Frontal cortex (tissue), 3 donors: ENCODE measurements at regions not wholly inside any gene's neighbourhood (a gene's known extent, or its start where the extent isn't known, plus 50 kb on each side); places are given as distances from the start of the nearest gene placed in this dataset.

Experiments
- DNase-seq, 2 donors: peaks; one replicate each; pipeline ENCODE4 v3.0.0; 2012; ENCODE audit warnings: low spot score in 2 of 2
- FAIRE-seq: peaks from 2 replicates; lab custom pipeline; 2012; peaks lifted over from hg19 to GRCh38; lab: Jason Lieb, UNC
- donor health status: control.
- donor health status: control.
- donor health status: control.

DNA sequence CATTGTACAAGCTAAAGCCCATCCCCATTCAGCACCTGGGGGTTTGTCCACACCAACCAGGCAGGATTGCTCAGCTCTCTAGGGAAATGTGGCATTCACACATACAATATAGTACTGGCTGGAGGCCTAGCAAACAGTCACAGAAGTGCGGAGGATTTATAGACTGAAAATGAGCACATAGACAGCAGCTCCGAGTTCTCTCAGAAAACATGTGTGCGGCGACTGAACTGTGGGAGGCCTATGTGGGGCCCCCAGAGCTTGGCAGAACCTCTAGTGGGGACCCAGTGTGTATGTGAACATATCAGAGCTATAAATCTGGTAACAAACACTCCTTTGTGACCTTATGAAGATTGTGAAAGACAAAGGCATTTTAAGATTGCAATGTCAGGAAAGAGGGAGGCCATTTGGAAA, 431.1 kb downstream of the DTWD2 start:
- DNase-seq (no peak), FAIRE-seq (no peak)

DNA sequence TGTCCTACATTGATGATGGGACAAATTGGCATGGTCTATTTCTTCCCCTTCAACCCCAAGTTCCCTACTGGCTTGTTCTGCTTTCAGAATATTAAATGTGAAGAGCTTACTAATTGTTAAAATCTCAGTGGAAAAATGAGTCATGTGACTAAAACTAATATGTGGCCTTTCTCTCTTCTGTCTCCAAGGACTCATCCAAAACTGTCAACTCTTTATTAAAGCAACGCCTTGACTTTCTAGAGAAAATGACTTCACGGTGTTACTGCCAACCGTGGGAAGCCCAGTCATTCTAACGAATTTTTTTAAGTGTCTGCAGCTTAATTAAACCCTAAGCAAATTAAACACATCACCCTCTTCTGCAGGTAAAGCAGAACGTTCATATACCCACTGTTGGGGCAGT, 431.6 kb downstream of the DTWD2 start:
- FAIRE-seq (no peak), DNase-seq (no peak)

DNA sequence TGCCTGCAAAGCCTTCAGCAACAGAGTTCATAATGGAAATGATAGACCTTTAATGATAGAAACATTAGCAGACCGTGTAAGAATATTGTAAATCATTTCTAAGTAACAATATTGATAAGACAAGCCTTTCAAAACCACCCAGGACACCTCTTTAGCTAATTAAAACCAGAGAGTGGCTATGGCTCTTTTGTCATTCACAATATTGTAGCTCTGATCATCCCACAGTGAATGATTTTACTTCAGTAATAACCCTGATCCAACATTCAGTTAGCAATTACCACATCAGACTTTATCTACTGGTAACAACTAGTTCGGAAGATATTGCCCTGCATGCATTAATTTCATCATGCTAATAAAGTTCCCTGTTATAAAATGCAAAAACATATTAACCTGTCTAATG, 432.6 kb downstream of the DTWD2 start:
- no peak for FAIRE-seq

DNA sequence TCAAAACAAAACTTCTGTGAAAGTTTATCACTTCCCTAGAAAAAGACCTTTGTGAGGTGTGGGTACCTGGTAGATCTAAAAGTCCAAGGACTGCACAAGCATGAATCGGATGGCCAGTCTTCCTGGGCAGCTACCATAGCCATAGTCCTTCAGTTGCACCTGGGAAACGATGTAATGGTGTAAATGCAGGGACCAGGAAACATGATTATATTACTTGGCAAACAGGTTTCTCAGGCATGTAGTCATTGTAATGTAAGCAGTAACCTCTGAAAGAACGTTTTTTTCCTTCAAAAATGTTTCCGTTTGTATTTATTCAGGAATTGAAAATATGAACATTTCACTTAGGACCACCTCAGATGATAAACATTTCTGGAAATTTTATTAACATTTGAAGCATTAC, 433.4 kb downstream of the DTWD2 start:
- FAIRE-seq: no peak
- no peak for DNase-seq

More for the DNA sequence above, 432.6 kb downstream of the DTWD2 start:
- DNase-seq: no peak

DNA sequence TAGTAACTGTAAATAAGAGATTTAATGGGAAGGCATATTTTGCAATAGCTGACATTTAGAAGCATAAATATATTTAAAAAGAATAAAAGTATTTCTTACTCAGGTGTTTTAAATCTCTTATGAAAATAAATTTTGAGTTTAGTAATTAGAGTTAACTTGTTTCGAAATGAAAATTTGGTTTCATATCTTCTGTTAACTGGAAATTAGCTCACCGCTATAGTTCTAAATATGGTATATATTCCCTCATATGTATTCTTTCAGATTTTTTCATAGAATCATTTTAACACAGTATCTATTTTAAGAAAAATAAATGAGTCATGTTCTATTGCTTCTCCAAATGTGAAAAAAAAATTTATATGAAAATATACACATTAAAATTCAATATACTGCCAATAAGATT, 434.1 kb downstream of the DTWD2 start:
- FAIRE-seq (peak; percentile 8), DNase-seq (no peak)

DNA sequence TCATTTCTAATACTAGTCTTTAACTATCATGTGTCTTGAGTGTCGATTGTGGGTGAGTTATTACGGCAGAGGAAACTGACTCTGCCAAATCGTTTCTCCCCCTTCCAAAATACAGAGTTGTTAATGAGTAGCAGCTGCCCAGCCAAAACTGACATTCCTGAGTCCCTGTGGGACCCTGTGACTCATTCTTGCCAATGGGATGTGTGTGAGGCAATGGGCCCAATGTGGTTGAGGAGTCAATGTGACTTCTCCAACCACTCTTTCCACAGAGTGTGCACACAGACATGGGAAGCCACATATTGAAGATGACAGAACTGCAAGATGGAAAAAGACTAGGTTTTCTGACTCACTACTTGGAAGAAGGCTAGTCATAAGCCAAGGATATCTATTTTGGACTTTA, 434.7 kb downstream of the DTWD2 start:
- DNase-seq (no peak), FAIRE-seq (no peak)

DNA sequence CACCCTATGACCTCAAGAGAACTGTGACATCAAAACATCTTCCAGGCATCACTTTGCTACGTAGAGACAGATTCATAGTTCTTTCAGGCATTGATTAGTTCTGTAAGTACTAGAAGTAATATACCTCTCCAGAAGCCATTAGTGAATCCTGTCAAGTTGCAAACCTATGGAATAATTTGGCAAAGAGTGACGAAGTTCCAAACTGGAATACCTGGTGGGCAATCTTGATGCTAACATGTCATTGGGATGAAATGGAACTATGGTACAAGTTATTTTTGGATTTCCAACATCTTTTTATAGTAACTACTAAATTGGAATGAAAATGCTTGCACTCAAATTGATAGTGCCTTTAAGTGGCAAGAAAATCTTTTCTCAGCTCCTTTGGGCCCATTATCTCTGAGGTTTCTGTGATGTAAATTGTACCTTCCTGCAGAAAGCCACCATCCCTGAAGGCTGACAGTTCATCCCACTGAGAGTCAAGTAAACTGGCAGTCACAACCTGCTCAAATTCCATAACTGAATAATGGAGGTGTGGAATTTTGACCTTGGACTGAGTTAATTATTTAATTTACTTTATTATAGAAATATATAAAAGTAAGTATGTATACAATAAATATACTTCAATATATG, 435.5 kb downstream of the DTWD2 start:
- DNase-seq: no peak
- no peak for FAIRE-seq

DNA sequence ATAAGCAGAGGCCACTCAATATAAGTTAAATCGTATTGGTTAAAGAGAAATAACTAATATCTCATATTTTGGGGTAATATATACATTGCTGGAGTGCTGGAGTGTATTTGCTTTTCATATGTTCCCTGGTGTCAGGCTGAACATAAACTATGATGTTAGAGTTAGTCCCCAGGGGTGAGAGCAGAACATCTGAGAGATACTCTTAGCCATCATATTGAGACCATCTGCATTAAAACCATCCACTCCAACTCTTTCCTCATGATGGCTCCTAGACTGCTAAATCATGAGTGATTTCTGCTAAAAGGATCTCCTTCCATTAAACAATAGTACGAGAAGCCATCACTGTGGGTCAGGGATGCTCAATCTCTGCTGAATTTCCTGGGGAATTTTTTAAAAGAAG, 436.2 kb downstream of the DTWD2 start:
- no peak for FAIRE-seq

DNA sequence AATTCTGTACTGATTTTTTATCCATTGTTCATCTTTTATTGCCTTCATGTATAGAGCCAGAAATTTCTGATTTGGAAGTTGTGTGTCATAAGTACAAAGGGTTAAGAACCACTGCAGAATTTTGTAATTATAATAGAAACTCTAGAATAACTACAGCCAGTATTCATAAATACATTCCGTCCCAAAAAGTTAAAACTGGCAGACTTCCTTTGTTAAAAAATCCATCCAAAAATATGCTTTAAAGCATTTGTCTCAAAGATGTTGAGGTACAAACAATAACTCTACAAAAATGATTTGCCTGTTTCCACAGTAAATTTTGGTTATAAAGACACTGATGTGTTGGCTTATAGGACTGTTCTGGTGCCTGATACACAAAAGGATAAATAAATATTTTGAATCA, 436.6 kb downstream of the DTWD2 start:
- FAIRE-seq: no peak

More for the DNA sequence above, 436.2 kb downstream of the DTWD2 start:
- DNase-seq: no peak

DNA sequence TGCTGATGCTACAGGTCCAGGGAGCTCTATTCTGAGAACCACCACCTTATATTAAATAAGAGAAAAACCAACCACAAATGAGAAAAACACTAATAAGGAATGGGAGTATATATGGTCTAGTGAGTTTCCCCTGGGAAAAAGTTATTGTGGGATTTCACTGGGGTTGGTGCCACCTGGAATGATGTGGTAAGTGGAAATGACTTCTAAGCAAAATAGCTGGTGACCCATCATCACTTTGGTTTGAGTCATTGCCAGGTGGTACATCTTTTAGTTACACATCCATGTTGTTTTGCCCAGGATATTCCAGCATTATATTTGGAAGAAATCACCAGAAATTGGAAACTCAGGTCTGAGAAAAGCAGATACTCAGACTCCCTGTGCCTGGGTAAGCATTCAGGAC, 437.3 kb downstream of the DTWD2 start:
- FAIRE-seq: no peak
- no peak for DNase-seq

More for the DNA sequence above, 436.6 kb downstream of the DTWD2 start:
- DNase-seq: no peak

DNA sequence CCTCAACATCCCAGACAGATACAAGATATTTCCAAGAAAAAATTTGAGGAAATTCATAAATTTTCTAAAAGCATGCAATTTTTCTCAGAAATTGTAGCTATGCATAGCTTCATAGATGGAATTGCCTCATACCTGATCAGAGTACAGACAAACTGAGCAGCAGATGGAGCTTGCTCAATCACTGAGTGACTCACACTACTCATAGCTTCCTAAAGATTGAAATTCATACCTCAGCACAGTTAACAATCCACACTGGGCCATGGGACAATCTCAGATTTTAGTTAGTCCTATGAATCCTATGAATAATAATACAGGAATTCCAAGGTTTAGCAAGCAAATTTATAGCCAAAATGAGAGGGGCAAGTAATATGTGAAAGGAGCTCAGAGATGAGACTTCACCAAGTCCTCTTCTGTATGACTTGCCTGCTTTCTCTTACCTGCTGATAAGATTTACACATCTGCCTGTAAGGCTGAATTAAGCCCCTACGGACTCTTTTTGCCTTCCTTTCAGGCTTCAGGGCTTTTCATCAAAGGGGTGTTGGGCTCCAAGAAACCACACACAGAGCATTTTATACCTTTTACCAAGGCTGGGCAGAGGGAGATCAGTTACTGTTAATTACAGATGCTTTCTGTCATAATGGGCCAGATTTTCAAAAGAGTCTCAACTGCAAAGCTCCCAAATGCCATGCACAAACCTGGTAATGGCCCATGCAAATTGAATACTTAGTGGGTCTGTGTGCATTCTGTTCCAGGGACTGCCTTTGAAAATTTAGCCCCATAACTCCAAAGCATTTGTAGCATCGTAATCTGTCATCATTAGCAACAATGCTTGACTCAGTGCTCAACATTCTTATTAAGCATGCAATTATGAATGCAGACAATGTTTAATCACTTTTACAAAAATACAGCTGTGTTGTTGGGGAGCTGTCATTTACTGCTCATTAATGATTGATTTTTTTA, 439.3 kb downstream of the DTWD2 start:
- DNase-seq (no peak), FAIRE-seq (no peak)

DNA sequence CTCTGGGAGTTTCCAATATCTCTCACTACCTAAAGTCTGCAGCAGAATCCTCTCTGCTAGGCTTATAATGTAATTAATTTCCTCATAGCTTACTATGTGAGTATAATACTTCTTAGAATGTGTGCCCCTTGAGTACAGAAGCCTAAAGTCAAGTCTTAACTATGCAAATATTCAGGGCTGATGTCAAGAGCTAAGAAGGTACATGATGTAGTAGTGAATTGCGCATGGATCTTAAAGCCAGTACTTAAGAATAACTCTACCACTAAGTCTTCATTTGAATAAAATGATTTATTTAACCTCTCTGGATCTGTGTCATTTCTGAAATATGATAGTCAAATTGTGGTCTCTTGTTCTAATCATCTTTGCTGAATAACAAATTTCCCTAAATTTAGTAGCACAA, 442.9 kb downstream of the DTWD2 start:
- DNase-seq: no peak
- no peak for FAIRE-seq

DNA sequence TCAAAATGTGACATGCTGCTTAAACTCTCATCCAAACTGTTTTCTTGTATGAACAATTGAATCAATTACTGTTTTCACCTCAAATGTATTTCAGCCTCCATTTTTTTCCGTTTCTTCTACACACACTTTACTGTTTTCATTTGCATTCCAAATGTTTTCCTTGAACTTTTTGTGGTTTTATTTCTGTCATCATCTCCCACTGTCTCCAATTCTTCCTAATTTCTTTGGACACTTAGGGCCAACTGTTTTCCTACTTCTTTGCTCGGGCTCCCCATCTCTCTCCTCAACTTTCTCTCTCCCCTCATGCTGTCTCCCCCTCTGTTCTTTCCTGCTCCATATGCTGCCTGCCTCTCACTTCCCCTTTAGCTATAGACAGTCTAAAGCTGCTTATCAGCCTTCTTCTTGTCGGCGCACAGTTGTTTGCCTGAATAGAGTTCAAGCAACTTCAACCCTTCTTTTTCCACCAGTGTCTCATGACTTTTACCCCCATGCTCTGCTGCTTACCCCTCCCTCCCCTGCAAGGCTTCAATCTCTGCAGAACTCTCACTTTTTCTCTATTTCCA, 443.4 kb downstream of the DTWD2 start:
- FAIRE-seq (no peak), DNase-seq (no peak)

DNA sequence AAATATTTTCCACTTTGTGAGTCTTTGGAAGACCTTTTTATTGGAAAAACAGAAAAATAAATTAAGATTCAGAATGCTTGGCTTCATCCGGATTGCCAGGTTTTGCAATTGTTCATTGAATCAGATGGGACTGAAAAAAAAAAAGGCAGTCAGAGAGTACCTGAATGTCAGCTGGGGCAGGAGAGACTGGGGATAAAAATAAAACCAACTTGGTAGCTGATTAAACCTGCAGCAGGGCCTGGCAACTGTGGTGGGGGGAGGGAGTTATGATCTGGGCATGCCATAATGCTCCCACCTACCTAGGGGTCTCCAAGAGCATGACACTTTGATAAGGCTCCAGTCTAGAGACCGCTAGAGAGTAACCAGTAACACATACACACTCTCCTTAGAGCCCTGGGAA, 454.4 kb downstream of the DTWD2 start:
- FAIRE-seq: no peak

DNA sequence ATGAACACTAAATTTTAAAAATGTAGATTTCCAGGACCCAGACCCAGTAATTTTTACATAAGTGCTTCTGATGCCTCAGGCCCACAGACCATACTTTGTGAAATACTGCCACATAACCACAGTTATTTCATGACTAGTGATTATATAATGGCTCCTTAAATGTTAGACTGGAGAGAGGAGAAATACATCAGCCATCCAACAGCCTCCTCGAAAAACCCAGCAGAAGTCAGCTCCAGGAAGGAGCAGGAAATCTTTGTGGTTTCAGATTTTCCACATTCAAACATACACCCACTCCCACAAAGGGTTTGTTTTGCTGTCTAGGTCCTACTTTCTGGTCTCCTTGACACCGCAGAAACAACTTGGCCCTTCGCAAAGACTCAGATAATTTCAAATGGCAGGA, 455.2 kb downstream of the DTWD2 start:
- DNase-seq (no peak), FAIRE-seq (no peak)

More for the DNA sequence above, 454.4 kb downstream of the DTWD2 start:
- DNase-seq: no peak

DNA sequence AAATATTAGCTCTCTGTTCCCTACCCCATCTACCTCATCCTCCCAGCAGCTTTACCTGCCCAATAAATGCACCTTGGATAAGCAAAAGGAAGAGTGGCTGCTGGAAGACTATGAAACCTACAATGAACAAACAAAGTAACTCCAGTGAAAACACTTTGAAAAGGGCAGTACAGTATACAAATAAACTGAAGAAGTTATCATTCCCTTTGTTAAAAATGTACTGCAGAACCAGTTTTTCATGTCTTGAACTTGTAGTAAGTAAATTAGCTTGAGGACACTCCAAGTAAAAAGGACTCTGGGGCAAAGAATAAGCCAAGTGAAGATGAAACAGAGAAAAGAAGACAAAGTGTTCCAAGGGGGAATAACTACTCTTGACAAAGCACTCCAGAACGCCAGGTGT, 457.1 kb downstream of the DTWD2 start:
- no peak for DNase-seq
- FAIRE-seq: no peak

DNA sequence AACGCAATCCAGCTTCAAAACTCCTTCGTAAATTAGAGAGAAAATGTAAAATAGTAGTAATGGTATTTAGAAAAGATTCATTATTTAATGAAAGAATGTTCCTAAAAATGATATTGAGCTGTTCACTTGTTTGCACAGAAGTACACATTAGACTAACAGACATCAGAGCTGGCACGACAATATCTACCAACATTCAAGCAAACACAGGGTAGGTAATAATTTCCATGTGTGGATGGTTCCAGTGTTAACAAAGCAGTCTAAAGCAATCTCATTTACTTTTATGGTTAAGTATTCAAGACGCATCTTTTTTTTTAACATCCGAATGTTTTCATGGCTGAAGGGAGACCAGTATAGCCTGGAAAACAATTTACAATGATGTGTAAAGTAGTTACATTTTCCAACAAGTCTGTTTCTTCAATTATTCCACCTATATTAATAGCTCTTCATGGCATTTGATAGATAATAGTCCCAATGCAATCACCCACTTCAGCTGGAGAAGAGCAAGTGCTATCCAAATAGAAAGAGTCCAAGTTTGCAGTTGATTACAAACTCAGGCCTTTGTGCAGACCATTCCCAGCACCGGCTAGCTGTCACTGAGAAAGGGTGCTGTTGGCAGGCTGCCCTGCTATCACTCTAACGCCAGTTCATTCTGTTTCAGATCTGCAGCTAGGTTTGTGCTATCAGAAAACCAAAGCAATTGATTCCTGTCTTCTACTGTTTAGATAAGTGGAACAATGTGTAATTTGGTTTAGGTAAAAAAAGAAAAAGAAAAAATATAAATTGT, 458.8 kb downstream of the DTWD2 start:
- no peak for DNase-seq
- FAIRE-seq: no peak

DNA sequence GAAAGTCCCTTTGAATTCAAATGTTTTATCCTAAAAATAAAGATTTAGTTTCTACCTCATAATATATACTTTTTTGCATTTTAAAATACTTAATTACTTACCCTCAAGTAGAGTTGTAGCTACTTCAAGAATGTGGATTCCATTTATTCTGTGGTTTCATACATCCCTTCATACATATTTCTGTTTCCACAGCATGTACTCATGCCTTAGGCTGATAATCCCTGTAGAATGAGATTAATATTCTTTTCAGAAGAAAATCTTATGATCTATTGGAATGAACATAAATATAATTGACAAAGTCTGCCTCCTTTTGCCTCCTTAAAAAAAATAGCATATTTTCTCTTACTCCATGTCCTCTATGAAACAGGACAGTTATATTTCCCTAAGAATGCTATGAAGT, 465.7 kb downstream of the DTWD2 start:
- FAIRE-seq: no peak
- no peak for DNase-seq

DNA sequence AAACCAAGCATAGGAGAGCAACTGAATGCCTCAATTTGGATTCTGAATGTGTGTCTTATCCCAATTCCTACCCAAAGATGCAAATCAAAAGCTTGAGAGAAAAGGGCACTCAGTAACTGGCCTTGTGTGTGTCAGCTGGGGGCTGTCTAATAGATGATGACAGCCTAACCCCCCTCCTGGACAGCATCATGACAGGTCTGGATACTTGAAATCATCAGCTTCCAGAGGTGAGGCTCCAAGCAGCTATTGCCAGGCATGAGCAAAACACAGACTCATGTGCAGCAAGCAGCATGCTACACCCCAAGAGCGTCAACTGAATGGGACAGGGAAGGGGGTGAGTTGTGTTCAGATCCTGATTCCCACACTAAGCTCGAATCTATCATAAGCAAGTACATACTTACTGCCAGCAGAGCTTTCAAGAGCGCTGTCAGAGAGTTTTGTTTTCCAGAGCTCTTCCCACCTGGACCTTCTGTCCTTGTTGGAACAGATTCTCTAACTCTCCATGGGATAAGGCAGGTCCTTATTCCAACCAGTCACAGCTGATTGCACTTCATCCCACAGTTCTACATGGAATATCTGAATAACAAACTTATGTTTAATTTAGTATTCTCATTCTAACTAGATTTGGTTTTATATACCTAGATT, 467.5 kb downstream of the DTWD2 start:
- FAIRE-seq (no peak), DNase-seq (no peak)

DNA sequence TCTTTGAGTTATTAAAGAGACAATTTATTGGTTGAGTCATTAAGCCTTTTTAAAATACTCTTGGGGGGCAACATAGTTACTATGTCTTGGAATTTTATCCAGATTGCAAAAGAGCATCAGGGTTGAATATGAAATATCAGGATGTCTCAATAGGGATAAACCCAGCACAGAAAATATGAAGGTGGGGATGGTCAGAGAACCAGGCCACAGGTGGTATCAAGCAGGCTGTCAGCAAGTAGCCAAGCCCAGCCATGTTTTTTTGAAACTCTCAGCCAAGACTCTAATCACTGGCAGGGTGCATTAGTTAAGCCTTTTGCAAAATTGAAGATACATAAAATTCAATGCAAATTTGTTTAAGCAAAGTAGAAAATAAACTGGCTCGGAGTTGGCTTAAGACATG, 468.9 kb downstream of the DTWD2 start:
- no peak for DNase-seq
- FAIRE-seq: no peak
